ENCODE measurements at regions not wholly inside any gene's neighbourhood (a gene's known extent, or its start where the extent isn't known, plus 50 kb on each side); places are given as distances from the start of the nearest gene placed in this dataset.

GRCh38 chr13:32961724-32962123 lies 54.5 kb upstream of the KL start:
- H3K27me3 ChIP-seq = no peaks in the 10 kb centered on the region
- H3K27ac ChIP-seq = no peak overlapping the region
- no peak overlapping the region for H3K4me3 ChIP-seq
- no peaks in the 10 kb centered on the region for H3K4me1 ChIP-seq
- intact Hi-C loops (cut with DNase I; ENCODE audit: low total_unique reads) (no loop called here), in situ Hi-C loops (cut with MboI; ENCODE audit: low pct_ligation_motif_present in 1 of 4, low pct_unique_long_range_greater_than_20kb in 1 of 4, low sequenced_read_pairs in 3 of 4) (no loop called here)
- H3K9me3 ChIP-seq = no peaks in the 10 kb centered on the region
- WGBS, 2 donors (ENCODE audit: low coverage in 1 of 2) = 88 to 93% methylated on average over 1 of the region's 1 CpG
- no peak for TF ChIP-seq POLR2AphosphoS5 (IDR thresholded peaks at IDR 0.05)
- no peak for TF ChIP-seq EP300 (IDR thresholded peaks at IDR 0.05; ENCODE audit: low read depth)
- TF ChIP-seq CTCF (IDR thresholded peaks at IDR 0.05) = no peak
- TF ChIP-seq POLR2A (IDR thresholded peaks at IDR 0.05) = no peak
- DNase-seq = no peak
- H3K36me3 ChIP-seq = no peaks in the 10 kb centered on the region

- TF ChIP-seq POLR2AphosphoS5 (IDR thresholded peaks at IDR 0.05) = no peak
- no peak for TF ChIP-seq EP300 (IDR thresholded peaks at IDR 0.05; ENCODE audit: low read depth)
- TF ChIP-seq CTCF (IDR thresholded peaks at IDR 0.05) = no peak
- TF ChIP-seq POLR2A (IDR thresholded peaks at IDR 0.05) = no peak
- 86 to 89% methylated on average over 2 of the region's 2 CpGs for WGBS, 2 donors (ENCODE audit: low coverage in 1 of 2)
- intact Hi-C loops (cut with DNase I; ENCODE audit: low total_unique reads) = no loop called here
- Histone ChIP-seq H3K27ac (no peak overlapping the region), H3K36me3 (no peaks in the 10 kb centered on the region), H3K4me1 (no peaks in the 10 kb centered on the region), H3K9me3 (no peaks in the 10 kb centered on the region), H3K4me3 (no peak overlapping the region), H3K27me3 (no peaks in the 10 kb centered on the region)
- no peak for DNase-seq
- in situ Hi-C loops (cut with MboI; ENCODE audit: low pct_ligation_motif_present in 1 of 4, low pct_unique_long_range_greater_than_20kb in 1 of 4, low sequenced_read_pairs in 3 of 4) = no loop called here
Measured at GRCh38 chr13:32962342-32962741, 53.9 kb upstream of the KL start.

- Histone ChIP-seq H3K4me3 (no peak overlapping the region), H3K9me3 (no peaks in the 10 kb centered on the region), H3K36me3 (no peaks in the 10 kb centered on the region), H3K4me1 (peaks cover 0 to 9% (median 0%) of the 10 kb centered on the region in 4 donors), H3K27ac (no peak overlapping the region), H3K27me3 (no peaks in the 10 kb centered on the region)
- 42 to 53% methylated on average over 2 of the region's 2 CpGs for WGBS, 2 donors (ENCODE audit: low coverage in 1 of 2)
- no peak for TF ChIP-seq EP300 (IDR thresholded peaks at IDR 0.05; ENCODE audit: low read depth)
- TF ChIP-seq POLR2A (IDR thresholded peaks at IDR 0.05) = no peak
- TF ChIP-seq CTCF (IDR thresholded peaks at IDR 0.05) = no peak
- no peak for TF ChIP-seq POLR2AphosphoS5 (IDR thresholded peaks at IDR 0.05)
- no peak for DNase-seq
- intact Hi-C loops (cut with DNase I; ENCODE audit: low total_unique reads) = no loop called here
- in situ Hi-C loops (cut with MboI; ENCODE audit: low pct_ligation_motif_present in 1 of 4, low pct_unique_long_range_greater_than_20kb in 1 of 4, low sequenced_read_pairs in 3 of 4) = no loop called here
Measured at GRCh38 chr13:32964987-32965386, 51.2 kb upstream of the KL start.
